HG03045 (cell line): ENCODE measurements at regions not wholly inside any gene's neighbourhood (a gene's known extent, or its start where the extent isn't known, plus 50 kb on each side); places are given as distances from the start of the nearest gene placed in this dataset.
"Not testable (repeated sequence)": the region's sequence is repeated elsewhere in the genome, so short reads cannot be mapped to it uniquely, and the experiment has no call there.

ENCODE experiments used
- ATAC-seq: cut with Tn5 transposase; IDR thresholded peaks from one replicate; pipeline ENCODE4 v1.9.1; 2021; ENCODE audit warnings: mild to moderate bottlenecking, moderate library complexity; ENCODE audit not compliant: unreplicated experiment

GRCh38 chr6:105557291-105557690 is 154.4 kb upstream of the PREP start:
- ATAC-seq: no peak

- ATAC-seq: no peak
Observed at GRCh38 chr6:105553171-105553570, 150.3 kb upstream of the PREP start.

DNA sequence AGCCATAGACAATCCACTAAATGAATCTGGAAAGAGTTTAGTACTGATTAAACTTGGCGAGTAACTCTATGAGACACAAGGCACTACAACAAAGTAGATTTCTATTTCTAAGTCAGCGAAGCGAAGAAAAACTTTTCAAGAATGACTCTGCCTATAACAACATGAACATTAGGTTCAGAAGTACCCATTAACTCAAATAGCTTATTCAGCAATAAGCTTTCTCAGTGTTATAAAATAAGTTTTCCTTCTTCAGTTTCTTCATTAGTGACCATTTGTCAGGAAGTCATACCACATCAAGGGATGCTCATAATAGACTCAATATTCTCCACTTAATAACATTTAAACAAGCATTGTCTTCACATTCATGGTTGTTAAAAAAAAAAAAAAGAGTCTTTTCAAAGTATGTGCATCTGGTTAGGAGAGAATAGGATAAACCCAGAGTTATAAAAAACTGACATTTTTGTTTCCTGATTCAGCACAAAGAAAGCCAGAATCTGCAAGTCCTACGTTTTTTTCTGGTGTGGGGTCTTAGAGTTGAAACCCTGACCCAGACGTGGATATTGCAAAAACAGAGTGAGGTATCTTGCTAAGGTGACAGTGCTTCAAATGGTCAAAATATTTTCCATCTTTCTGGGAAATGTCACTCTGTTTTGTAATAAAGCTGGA is 148.2 kb upstream of the PREP start:
- no peak for ATAC-seq

- no peak for ATAC-seq
Observed at GRCh38 chr6:105546754-105547153, 143.9 kb upstream of the PREP start.

GRCh38 chr6:105545947-105546731 is 143.3 kb upstream of the PREP start:
- ATAC-seq: no peak

DNA sequence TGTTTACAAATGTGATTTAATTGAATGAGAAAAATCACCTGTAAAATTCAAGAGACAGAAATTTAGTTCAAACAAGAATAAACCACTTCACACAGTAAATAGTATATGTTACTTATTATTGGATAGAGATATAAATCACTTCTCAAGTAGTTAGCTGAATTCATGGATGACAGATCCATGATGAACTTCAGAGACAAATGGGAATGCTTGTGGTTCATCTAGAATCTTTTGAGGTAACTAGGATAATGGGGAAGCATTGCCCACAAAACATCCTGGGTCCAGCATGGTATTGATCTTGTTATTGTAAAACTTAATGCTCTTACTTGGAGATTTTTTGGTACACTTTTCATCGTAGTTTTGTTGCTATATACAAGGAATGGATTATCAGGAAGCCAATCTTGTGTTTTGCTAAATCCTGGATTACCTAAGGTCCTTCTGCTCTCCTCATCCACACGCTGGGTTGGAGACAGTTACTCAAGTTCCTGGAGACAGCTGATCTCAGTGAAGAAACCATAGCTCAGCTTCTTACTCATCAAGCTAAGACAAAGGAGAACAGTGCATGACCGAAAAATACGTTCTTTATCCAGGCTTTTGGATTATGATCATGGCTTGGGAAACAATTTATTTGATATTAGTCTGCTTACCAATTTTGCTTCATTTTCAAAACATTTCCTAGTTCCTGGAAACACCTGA is 142.5 kb upstream of the PREP start:
- no peak for ATAC-seq

DNA sequence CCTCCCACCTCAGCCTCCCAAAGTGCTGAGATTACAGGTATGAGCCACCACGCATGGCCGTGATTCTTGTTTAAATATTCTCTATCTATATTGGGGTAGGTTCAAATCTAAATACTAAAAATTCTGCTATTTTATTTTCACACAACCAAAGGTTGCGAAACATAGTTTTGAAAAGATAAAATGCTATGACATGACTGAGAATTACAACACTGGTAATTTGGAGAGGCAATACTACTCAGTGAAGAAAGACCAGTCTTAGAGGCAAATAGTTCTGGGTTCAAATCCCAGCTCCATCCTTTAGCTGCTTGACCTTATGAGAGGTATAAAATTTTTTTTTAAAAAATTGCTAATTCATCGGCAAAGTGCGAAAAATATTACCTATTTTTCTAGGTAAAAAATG is 137.0 kb upstream of the PREP start:
- no peak for ATAC-seq

DNA sequence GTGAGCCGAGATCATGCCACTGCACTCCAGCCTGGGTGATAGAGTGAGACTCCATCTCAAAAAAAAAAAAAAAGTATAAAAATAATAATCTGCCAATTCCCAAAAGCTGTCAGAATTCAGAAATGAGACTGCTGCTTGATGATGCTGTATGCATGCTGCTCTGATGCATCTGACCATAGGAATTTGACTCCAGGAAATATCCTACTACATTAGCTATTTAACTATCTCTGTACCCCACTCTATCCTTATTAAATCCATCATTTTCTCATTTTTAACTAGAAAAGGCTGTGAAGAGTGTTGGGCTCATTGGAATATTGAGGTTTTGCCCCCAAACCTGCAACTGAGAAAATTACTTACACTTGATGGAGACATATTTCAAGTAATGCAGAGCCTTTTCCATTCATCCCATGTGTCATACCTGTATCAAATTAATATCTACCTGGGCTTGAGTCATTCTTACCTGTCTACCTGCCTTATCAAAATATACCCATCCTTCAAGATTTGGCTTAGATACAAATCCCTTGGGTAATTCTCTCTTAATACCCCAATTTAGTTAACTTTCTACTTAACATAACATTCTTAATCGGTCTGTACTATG is 135.2 kb upstream of the PREP start:
- no peak for ATAC-seq

DNA sequence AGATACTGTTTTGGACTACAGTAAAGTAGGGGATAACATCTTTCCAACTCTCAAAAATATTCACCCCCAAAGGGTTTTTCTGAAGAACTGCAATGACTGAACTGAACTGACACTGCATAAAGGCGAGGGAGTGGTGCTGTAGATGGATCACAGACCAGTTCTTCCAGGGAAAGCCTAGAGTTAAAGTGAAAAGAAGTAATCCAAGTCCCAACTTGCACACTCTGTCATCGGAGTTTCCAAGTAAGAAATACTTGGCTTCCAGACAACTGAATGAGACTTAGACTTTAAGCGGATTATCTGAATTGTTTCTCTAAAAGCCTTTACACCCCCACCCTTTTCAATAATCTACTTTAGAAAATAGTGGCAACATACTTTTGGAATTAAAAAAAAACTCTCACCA is 134.1 kb upstream of the PREP start:
- ATAC-seq: no peak

- no peak for ATAC-seq
Observed at GRCh38 chr6:105533301-105533700, 130.4 kb upstream of the PREP start.

DNA sequence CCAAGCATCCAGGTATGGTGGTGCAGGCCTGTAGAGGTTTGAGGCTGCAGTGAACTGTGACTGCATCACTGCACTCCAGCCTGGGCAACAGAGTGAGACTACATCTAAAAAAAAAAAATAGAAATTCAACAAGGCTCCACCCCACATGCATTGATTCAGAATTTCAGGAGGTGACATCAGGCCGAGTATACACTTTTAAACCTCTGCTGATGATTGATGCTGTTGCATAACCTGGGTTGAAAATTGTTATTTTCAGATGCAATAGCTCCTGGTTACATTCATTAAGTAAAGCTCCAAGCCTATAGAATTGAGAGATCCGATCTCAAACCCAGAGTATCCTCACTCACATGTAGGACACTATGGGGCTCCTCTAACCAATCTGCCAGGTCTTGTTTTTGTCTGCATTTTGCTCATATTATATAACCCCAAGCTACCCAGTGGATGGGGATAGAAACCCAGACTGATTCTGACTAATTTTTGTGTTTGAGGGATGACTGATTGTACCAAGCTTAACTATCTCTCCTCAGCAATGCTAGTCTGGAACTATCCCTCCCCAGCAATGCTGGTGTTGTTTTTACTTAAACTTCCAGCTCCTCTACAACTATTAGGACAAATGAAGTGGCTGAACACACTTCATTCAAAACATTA is 123.5 kb upstream of the PREP start:
- ATAC-seq: no peak

GRCh38 chr6:105522626-105523322 is 119.9 kb upstream of the PREP start:
- no peak for ATAC-seq

DNA sequence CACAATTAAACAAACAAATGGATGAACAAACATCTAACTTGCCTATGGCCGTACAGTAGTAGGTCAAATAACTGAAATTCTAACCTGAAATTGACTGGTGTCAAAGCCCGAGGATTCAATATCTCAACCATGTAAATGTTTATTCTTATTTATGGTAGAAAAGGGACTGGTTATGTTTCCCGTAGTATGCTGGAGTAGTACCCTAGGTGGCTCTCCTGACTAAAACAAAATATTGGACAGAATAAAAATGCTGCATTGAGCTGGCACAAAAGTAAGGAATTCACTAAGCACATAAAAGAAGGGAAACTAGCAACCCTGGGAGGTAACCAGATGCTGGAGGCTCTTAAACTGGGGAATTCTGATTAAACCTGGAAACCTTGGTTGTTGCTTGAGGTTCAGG is 117.1 kb upstream of the PREP start:
- no peak for ATAC-seq

GRCh38 chr6:105518993-105519392 is 116.1 kb upstream of the PREP start:
- ATAC-seq: not testable (repeated sequence)

GRCh38 chr6:105515054-105515453 is 112.2 kb upstream of the PREP start:
- ATAC-seq: no peak

GRCh38 chr6:105514306-105514705 is 111.4 kb upstream of the PREP start:
- no peak for ATAC-seq

GRCh38 chr6:105511639-105512038 is 108.8 kb upstream of the PREP start:
- ATAC-seq: no peak

DNA sequence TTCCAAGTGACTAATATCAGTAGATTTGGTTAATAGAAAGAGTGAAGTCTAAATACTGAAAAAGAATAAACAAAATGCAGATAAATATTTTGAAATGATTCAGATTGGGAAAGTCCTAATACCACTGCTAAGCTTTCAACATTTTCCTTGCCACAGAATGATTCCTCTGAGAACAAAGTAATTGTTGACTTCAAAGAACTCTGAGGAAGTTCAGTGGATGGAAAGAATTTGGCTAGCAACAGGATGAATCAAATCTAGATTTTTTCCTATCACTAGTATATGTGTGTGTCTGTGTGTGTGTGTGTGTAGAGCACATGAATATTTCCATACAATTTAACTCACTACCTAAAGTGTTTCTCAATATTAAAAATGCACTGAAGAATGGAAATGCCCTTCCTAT is 107.9 kb upstream of the PREP start:
- no peak for ATAC-seq

DNA sequence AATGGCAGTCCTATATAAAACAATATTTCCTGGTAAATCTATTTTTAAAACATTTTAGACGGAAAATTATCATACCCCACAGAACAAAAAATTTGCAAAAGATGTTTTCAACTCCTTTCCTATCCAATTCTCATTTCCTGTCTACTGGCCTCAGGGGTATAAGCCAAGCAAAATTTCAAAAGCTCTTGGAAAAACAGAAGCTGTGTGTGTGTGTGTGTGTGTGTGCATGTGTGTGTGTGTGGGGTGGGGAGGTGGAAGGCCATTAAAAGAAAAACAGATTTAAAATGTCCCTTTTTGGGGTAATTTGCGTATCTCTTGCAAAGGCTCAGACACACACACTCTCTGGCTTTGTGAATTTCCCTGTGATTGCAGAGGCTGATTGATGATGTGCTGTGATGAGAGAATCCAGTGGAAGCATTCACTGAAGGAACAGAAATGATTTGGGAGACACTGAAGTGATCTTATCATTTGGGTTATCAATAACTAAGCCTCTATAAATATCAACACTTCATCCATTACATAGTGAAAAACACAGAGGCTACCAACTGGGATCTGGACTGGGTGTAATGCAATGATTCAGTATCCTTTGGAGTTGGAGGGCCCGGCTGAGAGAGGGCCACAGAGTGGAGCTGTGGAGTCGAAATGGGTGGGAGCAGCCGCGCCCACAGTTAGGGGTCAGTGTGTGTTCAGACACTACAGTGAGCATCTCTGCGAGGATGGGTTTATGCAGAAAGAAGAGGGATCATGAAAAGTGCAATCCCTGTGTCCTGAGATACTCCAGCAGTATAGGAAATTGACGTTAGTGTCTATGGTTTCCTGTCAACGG is 106.8 kb upstream of the PREP start:
- no peak for ATAC-seq

DNA sequence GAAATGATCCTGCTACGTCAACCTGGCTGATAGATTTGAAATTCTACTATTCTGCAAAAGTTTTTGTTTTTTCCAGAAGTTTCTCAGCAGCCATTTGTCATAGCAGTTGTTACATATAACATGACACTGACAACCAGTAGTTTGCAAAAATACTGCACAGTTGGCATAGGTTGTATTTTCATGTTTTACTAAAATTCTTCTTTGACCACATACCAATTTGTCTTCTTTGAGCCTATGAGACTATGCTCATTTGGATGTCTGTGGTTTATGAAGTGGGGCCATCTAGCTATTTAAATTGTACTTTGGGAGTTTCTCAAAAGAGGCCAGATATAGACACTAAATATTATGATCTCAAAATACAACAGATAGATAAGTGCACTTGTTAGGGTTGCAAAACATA is 104.9 kb upstream of the PREP start:
- ATAC-seq: no peak
